Right atrium auricular region (tissue), 2 donors: ENCODE measurements at regions not wholly inside any gene's neighbourhood (a gene's known extent, or its start where the extent isn't known, plus 50 kb on each side); places are given as distances from the start of the nearest gene placed in this dataset.

ENCODE experiments used
- DNase-seq: peaks from one replicate; pipeline ENCODE4 v3.0.0-alpha.2; 2019; ENCODE audit warnings: low spot score
- H3K27ac ChIP-seq, 2 donors: fragments of 200-600 bp; sonication (generic); 1 replicate in 1 of 2; 2 replicates in 1 of 2; pipeline ENCODE4 v1.5.1; 2016 to 2019
- H3K27me3 ChIP-seq, 2 donors: fragments of 200-600 bp; sonication (generic); one replicate each; pipeline versions ENCODE4 v1.5.1 to v1.6.0; 2017 to 2019
- H3K36me3 ChIP-seq: fragments of 200-600 bp; sonication (generic); one replicate; pipeline ENCODE4 v1.5.1; 2016
- H3K4me1 ChIP-seq, 2 donors: fragments of 200-600 bp; sonication (generic); one replicate each; pipeline versions ENCODE4 v1.5.1 to v1.6.0; 2017 to 2019
- H3K4me3 ChIP-seq, 2 donors: fragments of 200-600 bp; sonication (generic); 1 replicate in 1 of 2; 2 replicates in 1 of 2; pipeline ENCODE4 v1.5.1; 2017 to 2019; ENCODE audit warnings: mild to moderate bottlenecking in 1 of 2, moderate library complexity in 1 of 2
- H3K9me3 ChIP-seq, 2 donors: fragments of 200-600 bp; sonication (generic); one replicate each; pipeline ENCODE4 v1.5.1; 2019
- TF ChIP-seq, protein P1 (sequence below), 2 donors: fragments of 200-600 bp; sonication (generic); IDR thresholded peaks; one replicate each; pipeline ENCODE4 v1.5.1; 2019; ENCODE audit warnings: antibody characterized with exemption in 2 of 2

- Histone ChIP-seq H3K27me3 (no peaks in the 10 kb centered on the region), H3K9me3 (no peaks in the 10 kb centered on the region), H3K4me1 (no peaks in the 10 kb centered on the region), H3K27ac (no peak overlapping the region), H3K4me3 (no peak overlapping the region), H3K36me3 (no peaks in the 10 kb centered on the region)
- TF ChIP-seq, protein P1, sequence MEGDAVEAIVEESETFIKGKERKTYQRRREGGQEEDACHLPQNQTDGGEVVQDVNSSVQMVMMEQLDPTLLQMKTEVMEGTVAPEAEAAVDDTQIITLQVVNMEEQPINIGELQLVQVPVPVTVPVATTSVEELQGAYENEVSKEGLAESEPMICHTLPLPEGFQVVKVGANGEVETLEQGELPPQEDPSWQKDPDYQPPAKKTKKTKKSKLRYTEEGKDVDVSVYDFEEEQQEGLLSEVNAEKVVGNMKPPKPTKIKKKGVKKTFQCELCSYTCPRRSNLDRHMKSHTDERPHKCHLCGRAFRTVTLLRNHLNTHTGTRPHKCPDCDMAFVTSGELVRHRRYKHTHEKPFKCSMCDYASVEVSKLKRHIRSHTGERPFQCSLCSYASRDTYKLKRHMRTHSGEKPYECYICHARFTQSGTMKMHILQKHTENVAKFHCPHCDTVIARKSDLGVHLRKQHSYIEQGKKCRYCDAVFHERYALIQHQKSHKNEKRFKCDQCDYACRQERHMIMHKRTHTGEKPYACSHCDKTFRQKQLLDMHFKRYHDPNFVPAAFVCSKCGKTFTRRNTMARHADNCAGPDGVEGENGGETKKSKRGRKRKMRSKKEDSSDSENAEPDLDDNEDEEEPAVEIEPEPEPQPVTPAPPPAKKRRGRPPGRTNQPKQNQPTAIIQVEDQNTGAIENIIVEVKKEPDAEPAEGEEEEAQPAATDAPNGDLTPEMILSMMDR (IDR thresholded peaks at IDR 0.05), result no peak
- DNase-seq, result no peak
These were observed 102.5 kb upstream of the CASZ1 start for GRCh38 chr1:10898921-10899320.

GRCh38 chr1:10899490-10900250 lies 103.2 kb upstream of the CASZ1 start:
- no peak overlapping the region for H3K27ac ChIP-seq
- H3K27me3 ChIP-seq, result no peaks in the 10 kb centered on the region
- no peaks in the 10 kb centered on the region for H3K9me3 ChIP-seq
- H3K36me3 ChIP-seq, result no peaks in the 10 kb centered on the region
- no peaks in the 10 kb centered on the region for H3K4me1 ChIP-seq
- H3K4me3 ChIP-seq, result no peak overlapping the region
- no peak for DNase-seq
- TF ChIP-seq, protein P1 (IDR thresholded peaks at IDR 0.05), result no peak

DNA sequence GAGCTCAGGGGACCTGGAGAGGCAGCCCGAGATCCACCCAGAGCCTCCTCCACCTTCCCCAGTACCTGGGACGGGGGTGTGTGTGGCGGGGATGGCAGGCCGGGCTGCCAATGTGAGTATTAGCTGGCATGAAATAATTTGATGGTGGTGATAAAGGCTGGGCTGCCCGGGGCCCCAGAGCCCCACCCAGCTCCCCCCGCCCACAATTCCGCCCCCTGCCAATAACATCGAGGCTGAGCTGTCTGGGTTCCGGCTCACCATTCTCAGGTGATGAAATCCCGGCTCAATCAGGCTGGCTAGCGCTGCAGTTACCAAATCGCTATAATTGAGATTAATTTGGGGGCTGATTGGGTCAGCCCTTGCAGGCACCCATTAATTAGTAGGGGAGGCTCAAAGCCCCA lies 103.8 kb upstream of the CASZ1 start:
- no peak for DNase-seq
- H3K4me1 ChIP-seq, result no peaks in the 10 kb centered on the region
- H3K4me3 ChIP-seq, result no peak overlapping the region
- no peaks in the 10 kb centered on the region for H3K36me3 ChIP-seq
- no peaks in the 10 kb centered on the region for H3K9me3 ChIP-seq
- no peak overlapping the region for H3K27ac ChIP-seq
- TF ChIP-seq, protein P1 (IDR thresholded peaks at IDR 0.05), result no peak
- H3K27me3 ChIP-seq, result no peaks in the 10 kb centered on the region

- no peaks in the 10 kb centered on the region for H3K9me3 ChIP-seq
- H3K36me3 ChIP-seq, result no peaks in the 10 kb centered on the region
- H3K4me3 ChIP-seq, result no peak overlapping the region
- no peaks in the 10 kb centered on the region for H3K4me1 ChIP-seq
- DNase-seq, result no peak
- no peaks in the 10 kb centered on the region for H3K27me3 ChIP-seq
- H3K27ac ChIP-seq, result no peak overlapping the region
- TF ChIP-seq, protein P1 (IDR thresholded peaks at IDR 0.05), result no peak
These were observed 104.2 kb upstream of the CASZ1 start for GRCh38 chr1:10900691-10901090.

DNA sequence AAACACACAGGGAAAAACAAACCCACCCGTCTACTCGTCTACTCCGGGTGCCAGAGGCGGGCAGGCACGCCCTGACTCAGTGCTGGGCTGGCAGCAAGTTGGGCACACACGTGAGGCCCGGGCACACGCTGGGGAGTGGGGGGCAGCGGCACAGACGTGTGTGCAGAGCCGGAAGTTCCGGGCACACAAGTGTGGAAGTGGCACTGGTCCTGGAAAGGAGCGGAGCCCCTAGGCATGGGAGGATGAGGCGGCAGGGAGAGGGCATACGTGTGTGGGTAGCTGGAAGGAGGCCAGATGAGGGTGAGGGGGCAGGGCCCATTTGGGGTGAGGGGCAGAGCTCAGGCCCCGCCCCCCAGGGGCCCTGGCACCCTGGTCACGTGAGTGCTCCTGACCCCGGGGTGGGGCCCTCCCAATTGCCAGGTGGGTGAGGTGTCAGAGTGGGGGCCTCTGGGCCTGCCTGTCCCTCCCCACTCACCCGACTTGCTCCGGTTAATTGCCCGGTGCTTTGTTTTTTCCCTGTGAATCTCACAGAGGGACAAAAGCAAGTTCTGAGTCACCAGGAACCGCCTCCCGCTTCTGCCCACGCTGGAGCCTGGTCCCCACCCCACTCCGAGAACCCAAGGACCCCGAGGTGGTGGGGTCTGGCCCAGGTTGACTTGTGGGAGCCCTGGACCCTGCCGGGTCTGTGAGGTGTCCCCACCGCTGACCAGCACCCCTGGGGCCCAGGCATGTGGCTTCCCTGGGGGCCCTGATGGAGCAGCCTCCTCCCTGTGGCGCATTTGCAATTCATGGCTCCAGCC lies 104.8 kb upstream of the CASZ1 start:
- Histone ChIP-seq H3K9me3 (no peaks in the 10 kb centered on the region), H3K4me1 (no peaks in the 10 kb centered on the region), H3K4me3 (no peak overlapping the region), H3K27me3 (no peaks in the 10 kb centered on the region), H3K27ac (no peak overlapping the region), H3K36me3 (no peaks in the 10 kb centered on the region)
- TF ChIP-seq, protein P1 (IDR thresholded peaks at IDR 0.05), result no peak
- DNase-seq, result no peak
